Muscle layer of duodenum (tissue), 2 donors: ENCODE measurements at regions not wholly inside any gene's neighbourhood (a gene's known extent, or its start where the extent isn't known, plus 50 kb on each side); places are given as distances from the start of the nearest gene placed in this dataset.

Experiments used
- H3K27ac ChIP-seq: one replicate; pipeline ENCODE4 v1.7.0; 2013; ENCODE audit warnings: mild to moderate bottlenecking, low read length
- H3K27me3 ChIP-seq: one replicate; pipeline ENCODE4 v1.7.0; 2013; ENCODE audit warnings: low read depth, mild to moderate bottlenecking, control low read depth, low read length
- H3K36me3 ChIP-seq, 2 donors: one replicate each; pipeline ENCODE4 v1.7.0; 2013; ENCODE audit warnings: low read length in 2 of 2, control low read depth in 1 of 2, mild to moderate bottlenecking in 1 of 2; ENCODE audit not compliant: insufficient read depth in 2 of 2, control insufficient read depth in 1 of 2
- H3K4me1 ChIP-seq, 2 donors: one replicate each; pipeline ENCODE4 v1.7.0; 2013; ENCODE audit warnings: low read length in 2 of 2, mild to moderate bottlenecking in 2 of 2, control low read depth in 1 of 2, moderate library complexity in 1 of 2; ENCODE audit not compliant: insufficient read depth in 2 of 2, control insufficient read depth in 1 of 2
- H3K4me3 ChIP-seq, 2 donors: one replicate each; pipeline ENCODE4 v1.7.0; 2013; ENCODE audit warnings: low read length in 2 of 2, low read depth in 1 of 2, mild to moderate bottlenecking in 1 of 2
- H3K9me3 ChIP-seq, 2 donors: one replicate each; pipeline ENCODE4 v1.7.0; 2013; ENCODE audit warnings: low read length in 2 of 2, control low read depth in 1 of 2, mild to moderate bottlenecking in 1 of 2; ENCODE audit not compliant: control insufficient read depth in 1 of 2
- donor health status: healthy.

DNA sequence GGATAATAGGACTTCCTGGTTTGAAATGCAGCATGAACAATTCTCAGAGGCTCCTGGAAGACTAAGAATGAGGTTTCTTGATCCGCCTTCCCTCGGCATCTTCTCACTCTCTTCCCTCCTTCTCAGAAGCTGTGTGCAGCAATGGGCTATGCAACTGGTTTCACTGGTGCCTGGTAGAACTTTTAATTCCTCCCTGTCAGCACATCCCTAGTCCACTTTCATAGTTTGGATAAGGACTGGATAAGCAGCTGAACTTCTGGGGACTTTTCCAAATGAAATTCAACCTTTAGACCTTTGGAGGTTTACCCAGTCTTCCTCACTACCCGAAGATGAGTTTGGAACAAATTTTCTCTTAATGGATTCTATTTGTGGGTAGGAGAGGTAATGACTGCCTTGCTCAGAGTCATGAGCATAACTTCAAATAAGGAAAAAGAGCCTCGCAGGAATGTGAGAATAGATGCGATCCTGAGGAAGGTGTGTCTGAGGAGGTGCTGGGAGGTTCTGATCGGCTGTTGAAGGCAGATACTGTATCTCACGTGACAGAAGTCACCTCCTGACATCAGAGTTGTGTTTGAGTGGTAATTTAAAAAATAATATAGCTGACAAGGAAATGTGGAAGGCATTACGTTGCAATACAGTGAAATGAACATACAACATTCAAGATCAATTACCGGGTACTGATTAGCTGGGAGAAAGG lies 56.0 kb upstream of the HAND2 start:
- H3K27me3 ChIP-seq: peaks cover 3% of the 10 kb centered on the region
- no peak overlapping the region for H3K27ac ChIP-seq
- no peak overlapping the region for H3K4me3 ChIP-seq
- H3K4me1 ChIP-seq: peaks cover 0 to 4% of the 10 kb centered on the region in 2 donors
- no peaks in the 10 kb centered on the region for H3K36me3 ChIP-seq
- H3K9me3 ChIP-seq: no peaks in the 10 kb centered on the region

DNA sequence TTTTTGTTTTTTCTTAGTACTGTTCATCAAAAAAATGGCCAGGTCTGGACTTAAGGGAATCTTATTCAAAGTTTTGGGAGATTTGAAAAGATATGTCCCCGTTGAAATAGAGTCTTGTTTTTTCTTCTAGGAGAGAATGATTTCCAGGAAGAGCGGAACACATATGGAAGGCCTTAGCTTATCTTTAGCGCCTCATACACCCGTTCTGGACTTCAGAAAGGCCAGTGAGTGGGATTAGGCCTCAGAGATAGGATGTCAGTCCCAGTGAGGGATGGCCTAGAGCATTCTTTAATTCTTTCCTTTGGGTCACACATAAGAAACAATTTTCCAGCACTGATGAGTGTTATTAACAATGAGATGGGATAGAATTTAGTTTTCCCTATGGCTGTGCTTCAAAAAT lies 54.5 kb upstream of the HAND2 start:
- no peak overlapping the region for H3K27ac ChIP-seq
- peaks cover 0 to 4% of the 10 kb centered on the region in 2 donors for H3K4me1 ChIP-seq
- no peak overlapping the region for H3K4me3 ChIP-seq
- H3K36me3 ChIP-seq: no peaks in the 10 kb centered on the region
- H3K9me3 ChIP-seq: no peaks in the 10 kb centered on the region
- H3K27me3 ChIP-seq: peaks cover 4% of the 10 kb centered on the region
